ENCODE measurements at regions not wholly inside any gene's neighbourhood (a gene's known extent, or its start where the extent isn't known, plus 50 kb on each side); places are given as distances from the start of the nearest gene placed in this dataset.

DNA sequence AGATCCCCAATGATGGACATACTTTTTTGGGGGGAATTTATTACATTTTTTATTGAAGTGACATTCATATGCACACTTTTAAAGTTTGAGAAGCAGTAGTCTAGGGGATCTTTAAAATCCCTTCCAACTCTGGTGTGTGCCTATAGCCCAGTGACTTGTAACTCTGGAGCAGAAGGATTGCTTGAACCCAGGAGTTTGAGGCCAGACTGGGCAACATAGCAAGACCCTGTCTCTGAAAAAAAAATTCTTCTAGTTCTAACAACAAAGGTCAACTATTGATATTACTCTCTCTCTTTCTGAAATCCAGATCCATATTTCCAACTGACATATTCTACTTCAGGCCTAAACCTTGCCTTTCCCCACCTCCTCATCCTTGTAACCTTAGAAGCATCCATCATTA is 148.2 kb upstream of the SPRY4 start:
- DNase-seq: no peak

DNA sequence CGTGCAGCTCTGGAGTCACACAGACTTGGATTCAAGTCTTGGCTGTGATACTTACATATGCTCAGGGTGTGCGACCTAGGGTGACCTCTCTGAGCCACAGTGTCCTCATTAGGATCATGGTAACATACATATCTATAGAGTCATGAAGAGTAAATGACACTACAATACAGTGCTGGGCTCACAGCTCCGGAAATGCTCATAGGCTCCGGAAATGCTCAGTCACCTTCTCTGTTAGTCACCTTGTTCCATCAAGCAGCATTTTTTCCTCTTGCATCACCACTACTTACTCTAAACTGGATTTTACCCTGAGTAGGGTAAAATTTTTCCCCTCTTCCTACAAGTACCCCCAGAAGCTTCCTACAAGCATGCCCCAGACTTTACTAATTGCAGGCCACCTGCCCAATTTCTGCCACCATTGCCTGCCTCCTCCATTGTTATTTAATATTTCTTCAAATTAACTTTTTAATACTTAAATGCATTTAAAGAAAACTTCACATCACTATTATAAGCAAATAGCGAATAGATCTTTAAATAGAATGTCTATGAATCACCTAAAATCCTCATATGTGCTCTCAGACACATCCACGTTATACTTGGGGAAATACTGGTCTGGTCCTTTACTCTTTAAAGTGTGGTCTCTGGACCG is 147.6 kb upstream of the SPRY4 start:
- DNase-seq: no peak

DNA sequence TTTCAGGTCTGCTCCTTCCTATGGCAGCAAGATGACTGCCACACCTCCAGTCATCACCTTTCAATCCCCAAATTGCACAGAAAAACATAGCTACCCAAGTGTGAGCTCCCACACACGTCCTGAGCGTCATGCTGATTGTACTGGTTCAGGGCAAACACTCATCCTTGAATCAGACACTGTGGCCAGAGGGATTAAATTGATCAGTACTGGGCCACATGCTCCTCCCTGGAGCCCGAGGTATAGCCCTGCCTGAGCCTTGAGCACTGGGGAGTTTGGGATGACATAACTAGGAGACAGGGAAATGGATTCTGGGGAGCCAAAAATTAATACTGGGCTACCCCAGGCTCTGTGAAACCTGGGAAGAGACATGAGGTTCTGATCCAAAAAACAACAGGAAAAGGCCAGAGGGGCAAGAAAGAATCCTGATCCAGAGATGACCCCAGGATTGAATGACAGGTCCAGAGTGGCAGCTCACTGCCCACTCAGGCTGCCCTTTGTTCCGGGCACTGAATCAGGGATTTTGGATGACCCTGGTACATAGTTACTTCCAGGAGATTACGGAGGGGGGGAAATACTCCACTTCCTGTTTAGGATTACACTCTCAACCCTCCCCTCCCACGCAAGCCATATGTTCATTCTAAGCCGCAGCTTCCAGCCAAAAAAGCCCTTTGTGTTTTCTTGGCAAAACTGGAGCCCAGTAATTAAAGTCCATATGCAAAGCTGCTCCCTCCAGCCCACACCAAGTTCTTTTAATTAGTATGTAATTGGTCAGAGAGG is 141.6 kb upstream of the SPRY4 start:
- DNase-seq: no peak

DNA sequence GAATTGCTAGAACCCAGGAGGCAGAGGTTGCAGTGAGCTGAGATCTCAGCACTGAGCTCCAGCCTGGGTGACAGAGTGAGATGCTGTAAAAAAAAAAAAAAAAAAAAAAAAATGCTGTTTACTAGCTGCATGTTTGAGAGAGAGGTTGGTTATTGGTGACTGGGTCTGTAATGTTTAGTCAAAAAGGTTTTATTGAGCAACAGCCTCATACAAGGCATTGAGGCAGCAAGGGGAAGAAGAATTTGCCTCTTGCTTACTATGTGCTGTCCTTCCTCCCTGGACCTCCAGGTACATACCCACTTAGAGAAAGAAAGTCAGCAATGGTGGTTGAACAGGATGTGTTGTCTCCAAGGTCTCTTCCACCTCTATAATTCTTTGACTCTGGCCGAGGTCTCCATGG is 140.7 kb upstream of the SPRY4 start:
- DNase-seq: no peak

DNA sequence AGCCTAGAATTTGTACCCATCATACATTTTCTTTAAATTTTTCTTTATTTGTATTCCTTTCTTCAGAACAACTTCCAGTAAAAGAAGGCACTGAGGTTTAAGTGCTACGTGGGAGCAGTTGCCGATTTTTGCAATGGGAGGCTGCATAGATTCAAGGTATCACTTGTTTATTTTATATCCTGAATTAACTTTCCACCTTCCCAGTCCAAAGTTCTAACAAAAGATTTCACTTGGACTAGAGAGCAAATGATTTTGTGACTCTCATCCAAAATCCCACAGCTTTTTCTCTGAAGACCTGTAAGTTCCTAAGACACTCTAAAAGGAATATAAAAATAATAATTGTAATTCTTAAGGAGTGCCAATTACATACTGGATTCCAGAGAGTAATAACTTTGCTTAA is 139.1 kb upstream of the SPRY4 start:
- DNase-seq: no peak

DNA sequence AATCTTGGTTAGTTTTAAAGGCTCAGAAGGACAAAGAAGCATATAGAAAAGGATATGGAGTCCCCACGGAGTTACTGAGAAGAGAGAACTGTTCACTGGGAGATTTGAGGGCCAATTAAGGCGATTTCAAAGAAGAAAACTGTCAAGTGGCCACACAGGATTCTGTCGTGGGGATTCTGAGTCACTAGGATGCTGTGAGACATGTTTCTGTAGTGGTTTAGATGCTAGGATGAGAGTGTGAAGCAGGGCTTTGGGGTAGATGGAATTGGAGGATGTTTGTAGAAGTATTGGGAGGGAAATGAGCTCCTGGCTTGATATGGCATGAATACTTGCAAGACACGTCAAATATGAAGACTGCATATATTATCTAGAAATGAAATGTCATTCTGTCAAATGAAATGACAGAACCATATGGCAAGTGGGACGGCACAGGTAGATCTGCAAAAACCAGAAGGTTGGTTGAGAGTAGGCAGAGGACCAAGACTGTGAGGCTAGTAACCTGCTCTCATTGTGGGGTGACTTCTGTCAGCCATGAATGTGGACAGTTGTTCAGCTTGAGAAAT is 136.3 kb upstream of the SPRY4 start:
- no peak for DNase-seq

DNA sequence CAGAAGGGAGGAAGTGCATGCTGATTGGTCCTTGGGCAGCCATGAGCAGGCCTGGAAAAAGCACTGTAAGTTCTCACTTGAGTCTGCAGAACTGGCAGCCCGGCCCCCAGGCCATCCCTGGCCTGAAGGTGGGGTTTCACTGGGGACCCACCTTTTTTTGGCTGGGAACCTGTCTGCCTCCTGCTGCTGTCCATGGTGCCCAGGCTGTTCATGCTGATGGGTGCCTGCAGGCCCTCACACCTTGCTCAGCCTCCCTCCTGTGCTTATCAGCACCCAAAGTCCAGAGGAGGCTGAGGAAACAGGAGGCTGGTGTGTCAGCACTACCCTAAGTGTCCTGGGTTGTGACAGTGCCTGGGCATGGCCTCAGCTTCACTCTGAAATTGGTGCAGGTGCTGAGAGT is 134.4 kb upstream of the SPRY4 start:
- no peak for DNase-seq

DNA sequence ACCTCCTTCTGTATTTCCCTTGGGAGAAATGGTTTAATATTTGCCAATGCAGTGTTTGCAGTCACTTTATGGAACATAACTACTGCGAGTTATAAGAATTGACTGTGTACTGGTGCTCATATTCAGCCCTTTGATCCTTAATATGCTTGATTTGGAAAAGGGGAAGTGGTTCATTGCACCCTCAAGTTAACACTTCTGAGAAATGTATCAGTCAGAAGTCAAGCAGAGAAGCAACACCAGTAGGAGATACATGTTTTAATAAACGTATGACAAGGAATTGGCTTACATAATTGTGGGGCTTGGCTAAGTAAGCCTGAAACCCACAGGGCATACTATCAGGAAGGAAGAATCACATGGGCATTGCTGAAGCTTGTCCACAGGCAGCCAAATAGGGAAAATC is 131.0 kb upstream of the SPRY4 start:
- no peak for DNase-seq

DNA sequence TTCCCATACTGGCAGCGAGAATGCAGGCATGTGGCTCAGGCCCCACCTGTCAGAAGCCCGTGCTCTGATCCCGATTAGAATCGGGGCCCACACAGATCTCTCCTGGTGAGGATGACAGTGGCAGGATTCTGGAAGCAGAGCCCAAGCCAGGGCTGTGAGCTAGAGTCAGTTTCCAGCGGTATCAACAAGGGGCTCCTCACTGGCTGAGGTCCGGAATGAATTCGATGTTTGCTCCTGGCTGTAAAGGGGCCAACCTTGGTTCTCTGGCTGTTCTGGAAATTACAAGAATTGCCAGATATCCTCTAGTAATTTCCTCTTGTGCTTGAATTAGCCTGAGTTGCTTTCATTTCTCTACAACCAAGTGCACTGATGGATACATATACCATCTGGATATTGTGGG is 129.1 kb upstream of the SPRY4 start:
- DNase-seq: no peak

DNA sequence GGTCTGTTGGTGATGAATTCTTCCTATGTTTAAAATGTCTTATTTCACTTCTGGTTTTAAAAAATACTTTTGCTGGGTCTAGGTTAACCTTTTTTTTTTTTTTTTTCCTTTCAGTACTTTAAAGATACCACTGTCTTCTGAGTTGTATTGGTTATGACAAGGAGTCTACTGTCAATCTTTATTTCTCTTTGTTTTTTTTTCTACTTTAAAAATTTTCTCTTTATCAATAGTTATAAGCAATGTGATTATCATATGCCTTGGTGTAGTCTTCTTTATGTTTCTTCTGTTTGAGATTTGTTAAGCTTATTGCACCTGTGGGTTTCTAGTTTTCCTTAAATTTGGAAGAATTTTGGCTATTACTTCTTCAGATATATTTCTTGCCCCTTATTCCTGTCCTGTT is 125.6 kb upstream of the SPRY4 start:
- DNase-seq: no peak

DNA sequence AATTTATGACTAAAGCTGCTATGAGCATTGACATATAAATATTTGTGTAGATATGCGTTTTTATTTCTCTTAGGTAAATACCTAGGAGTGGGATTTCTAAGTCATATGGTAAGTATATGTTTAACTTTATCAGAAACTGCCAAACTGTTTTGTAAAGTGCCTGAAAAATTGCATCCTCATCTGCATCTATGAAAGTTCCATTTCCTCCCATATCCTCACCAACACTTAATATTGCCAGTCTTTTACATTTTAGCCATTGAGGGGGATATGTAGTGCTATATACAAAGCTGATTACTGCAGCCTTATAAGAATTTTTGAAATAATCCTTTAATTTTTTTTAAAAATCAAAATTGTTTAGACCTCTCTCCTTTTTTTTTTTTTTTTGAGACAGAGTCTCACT is 123.1 kb upstream of the SPRY4 start:
- no peak for DNase-seq

DNA sequence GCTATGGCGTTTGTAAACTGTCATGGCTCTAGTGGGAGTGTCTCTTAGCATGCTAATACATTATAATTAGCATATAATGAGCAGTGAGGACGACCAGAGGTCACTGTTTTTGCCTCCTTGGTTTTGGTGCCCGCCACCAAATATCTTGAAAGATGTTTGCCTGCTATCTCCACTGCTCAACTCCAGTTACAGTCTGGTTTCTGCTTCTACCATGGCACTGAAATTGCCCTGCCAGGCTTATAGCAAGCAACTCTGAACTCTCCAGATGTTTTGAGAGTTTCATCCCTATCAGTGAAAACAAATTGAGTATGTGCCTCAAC is 122.1 kb upstream of the SPRY4 start:
- DNase-seq: no peak

DNA sequence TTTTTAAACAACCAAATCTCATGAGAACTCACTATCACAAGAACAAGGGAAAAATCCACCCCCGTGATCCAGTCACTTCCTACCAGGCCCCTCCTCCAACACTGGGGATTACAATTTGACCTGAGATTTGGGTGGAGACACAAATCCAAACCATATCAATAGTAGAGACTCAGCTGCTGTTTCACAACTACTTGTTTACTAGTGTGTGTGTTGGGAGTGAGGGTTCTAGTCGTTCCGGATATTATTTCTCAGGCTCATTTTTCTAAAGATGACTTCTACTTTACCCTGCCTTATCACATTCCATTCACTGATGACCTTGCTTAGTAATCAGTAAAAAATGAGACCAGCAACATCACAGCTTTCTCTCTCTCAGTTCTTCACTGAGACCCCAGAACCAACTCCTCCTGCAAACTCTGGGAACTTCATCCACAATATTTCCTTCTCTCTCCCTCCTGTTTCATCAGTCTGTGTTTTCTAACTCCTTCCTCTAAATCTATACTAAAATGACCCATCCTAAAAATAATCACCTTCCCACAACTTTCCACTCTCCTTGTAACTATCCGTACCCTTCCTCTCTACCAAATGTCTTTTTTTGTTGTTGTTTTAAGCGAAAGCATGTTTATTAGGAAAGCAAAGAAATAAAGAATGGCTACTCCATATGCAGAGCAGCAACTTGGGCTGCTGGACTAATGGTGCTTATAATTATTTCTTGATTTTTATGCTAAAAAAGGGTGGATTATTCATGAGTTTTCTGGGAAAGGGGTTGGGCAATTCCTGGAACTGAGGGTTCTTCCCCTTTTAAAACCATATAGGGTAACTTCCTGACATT is 121.5 kb upstream of the SPRY4 start:
- no peak for DNase-seq

DNA sequence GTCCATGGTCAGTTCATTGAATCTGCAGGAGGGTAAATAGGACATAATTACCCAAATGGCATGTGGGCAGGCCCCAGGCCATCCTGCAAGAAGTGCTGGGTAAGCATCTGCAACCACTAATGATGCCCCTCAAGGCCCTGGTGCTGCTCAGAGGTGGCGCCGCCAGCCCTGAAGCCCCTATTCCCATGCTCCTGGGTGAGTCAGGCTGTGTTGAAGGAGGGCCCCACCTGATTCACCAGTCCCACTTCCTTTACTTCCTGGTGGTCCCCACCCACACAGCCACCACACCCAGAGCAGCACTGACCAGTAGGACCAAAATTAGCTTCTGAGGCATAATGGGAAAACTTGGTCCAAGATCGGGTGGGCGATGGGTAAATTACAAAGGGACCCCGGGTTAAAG is 120.4 kb upstream of the SPRY4 start:
- no peak for DNase-seq

DNA sequence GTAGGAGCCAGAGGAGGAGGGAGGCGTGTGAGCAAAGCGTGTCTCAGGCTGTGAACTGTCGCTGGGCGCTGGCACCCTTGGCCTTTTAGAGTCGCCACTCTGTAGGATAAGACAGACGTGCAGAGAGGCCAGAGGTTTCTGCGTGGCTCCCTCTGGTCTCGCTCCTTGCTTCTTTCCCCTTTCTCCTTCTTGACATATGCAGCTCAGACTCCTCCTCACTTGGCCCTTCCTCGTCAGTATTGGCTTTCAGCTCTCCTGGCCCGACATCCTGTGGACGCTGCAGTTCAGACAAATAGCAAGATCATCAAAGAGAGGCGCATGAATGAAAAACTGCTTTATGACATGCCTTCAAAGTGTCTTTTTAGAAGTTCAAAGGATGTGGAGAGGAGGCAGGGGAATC is 116.8 kb upstream of the SPRY4 start:
- DNase-seq: no peak

DNA sequence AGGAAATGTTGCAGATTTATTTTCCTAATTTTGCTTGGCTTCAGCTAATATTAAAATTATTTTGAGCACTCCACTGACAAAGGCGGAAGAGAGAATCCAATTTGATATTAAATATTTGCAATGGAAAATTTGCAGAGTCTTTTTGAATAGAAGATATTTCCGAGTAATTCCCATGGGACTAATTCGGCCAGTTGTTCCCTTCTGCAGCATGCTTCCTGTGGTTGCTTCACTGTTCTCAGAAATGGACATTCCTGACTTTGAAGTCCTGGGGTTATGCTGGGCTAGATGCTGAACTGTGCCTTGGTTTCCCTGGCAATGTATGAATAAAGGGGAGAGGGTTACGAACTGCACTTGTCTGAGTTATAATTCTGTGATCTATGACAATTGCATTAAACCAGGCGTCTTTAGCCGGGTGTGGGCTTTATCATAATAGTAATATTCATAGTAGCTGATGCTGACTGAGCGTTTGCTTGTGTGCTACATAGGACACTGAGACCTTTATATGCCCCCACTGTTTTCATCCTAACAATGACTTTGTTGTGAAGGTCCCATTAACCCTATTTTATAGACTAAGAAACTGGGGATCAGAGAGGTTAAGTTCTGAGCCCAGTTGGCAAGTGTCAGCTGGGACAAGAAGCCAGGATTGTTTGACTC is 114.5 kb upstream of the SPRY4 start:
- no peak for DNase-seq

DNA sequence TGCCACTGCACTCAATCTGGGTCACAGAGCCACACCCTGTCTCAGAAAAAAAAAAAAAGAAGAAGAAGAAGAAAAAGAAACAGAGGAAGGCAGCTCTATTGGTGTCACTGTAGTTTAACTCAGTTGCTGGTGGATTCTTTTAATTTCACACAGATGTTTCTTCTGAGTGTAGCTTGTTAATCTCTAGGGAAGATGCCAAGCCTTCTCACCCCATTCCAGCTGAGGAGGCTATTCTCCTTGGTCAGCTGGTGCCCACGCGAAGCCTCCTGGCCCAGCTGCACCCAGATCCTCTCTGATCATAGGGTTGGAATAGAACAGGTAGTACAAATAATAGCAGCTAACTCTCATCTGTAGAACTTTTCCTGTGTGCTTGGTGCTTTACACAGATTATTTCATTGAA is 113.8 kb upstream of the SPRY4 start:
- no peak for DNase-seq

DNA sequence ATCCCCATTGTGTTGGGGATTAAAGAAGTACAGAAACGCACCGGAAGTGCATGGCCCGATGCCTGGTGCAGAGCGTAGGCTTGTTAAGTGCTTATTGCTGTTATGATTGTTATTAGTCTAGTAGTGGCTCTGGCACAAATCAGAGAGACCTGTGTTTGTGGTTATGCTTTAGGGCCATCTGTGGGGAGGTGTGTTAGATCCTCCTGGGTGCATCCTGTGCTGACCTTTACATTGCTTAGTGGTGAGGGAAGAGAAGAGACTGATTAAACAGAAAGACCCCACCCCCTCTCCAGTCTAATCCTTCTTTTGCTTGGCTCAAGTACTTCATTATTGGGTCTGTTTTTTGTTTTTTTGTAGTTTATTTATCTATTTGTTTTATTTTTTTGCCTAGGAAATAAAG is 112.7 kb upstream of the SPRY4 start:
- DNase-seq: no peak

DNA sequence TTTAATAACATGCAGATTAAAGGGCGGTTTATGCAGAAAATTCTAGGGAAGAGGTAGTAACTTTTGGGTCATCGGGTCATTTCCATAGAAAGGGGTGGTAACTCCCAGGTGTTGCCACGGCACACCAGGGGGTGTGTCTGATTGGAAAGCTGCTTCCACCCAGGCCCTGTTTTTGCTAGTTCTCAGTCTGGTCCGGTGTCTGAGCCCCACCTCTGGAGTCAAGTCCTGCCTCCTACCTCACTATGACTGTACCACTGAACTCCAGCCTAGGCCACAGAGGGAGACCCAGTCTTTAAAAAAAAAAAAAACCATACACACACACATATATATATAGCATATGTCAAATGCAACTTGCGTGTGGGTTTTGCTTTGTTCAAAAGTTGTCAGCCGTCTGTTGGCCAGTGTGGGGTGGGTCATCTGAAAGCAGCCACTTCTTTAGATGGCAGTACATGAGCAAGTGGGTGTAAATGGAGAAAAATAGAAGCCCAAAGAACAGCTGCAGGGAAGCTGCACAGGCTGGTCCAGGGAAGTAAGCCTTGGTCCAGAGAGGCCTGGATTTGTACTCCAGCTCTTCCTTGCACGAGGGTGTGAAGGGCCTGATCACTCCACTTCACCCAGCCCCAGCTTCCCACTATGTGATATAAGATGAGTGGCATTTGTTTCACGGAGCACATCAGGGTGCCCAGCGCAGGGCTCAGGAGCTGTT is 110.7 kb upstream of the SPRY4 start:
- no peak for DNase-seq

DNA sequence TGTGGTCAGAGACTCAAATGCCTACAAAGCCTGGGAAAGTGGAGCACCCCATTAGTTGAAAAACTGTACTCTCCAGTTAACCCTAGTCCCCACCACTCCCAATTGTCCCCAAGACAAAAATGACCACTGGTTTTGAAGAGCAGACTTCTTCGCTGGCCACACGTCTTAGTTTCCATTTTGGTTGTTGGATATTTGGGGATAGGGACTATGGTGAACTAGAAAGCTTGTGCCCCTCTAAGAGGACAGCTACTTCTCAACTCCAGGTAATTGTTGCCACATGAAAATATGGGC is 109.4 kb upstream of the SPRY4 start:
- no peak for DNase-seq

DNA sequence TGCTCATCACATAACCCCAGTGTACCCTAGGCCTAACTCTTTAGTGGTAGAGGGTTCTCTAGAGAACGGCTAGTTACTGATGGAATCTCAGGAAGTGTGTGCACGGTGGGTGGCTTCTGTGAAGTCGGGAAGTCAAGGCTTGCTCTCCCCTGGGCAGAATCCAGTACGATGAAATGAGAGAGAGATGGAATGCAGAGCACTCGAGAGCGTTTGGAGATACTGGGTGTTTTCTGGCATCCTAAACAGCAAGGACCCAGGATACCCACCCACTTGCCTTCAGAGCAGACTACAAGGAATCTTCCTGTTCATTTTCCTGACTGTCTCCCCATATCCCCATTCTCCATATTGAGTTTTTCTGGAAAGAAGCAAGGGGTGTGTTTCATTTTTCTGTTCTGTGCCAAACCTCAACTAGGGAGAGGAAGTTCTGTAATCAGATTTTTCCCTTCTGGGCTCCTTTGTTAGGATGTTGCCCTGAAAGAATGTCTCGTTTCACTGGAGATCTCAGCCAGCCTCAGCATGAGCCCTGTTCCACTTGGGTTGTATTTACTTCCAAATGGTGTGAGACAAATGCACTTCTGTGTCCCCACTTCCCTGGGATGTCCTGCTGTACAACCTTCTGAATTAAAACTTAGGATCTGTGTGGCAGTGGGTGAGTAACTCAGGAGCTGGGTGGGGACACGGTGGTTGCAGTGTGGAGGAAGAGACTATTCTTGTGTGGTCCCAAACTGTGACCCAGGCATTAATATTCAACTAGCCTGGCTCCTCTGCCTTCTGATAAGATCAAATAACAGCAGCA is 108.9 kb upstream of the SPRY4 start:
- no peak for DNase-seq

DNA sequence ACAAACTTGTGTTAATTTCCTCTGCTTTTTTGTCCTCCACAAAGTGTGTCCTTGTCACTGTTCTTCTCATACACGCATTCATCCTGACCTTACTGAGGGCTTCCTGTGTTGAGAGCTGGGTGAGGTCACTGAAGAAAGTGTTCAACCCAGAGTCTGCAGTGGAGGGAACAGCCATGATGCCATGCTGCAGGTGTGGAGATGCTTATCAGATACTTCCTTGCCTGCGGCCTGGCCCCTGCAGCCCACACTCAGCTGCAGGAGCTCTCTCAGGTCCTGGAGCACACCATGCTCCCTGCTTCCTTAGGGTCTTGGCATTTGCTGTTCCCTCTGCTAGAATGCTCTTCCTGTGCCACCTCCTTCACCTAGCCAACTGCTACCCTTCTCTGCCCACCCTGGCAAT is 108.1 kb upstream of the SPRY4 start:
- no peak for DNase-seq
